ENCODE measurements at regions not wholly inside any gene's neighbourhood (a gene's known extent, or its start where the extent isn't known, plus 50 kb on each side); places are given as distances from the start of the nearest gene placed in this dataset.
"Not testable (repeated sequence)": the region's sequence is repeated elsewhere in the genome, so short reads cannot be mapped to it uniquely, and the experiment has no call there.

DNA sequence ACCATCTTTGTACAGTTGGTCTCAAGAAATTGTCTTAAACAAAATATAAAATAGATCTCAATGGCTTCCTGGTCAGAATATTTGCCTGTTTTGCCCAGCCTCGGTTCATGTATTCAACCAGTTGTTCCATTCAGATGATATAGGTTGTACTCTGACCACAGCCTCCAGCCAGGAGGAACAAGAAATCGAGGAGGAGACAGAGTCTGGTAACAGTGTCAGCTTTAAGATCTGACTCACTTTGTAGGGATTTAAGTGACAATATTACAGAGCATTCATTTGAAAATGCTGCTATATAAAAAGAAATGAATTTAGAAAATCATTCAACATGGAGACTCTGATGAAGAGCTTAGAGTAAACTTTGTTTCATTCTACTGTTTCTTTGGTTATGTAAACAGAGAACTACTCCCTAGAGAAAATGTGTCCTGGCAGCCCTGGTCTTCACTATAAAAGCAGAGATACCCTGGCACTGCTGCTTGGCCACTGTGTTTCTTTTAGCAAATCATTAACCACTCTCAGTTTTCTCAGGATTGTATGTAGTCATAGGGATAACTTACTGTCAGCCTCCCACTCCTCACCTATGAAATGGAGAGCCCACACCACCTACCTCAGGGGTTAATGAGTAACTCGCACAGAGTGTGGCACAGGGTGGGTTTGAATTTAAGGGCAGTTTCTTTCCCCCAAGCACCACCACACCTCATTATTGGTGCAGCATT is 53.5 kb downstream of the PAGE2 start:
- FAIRE-seq: peak; percentile 85
- peak; percentile 79 for DNase-seq (ENCODE audit: low spot score)

DNA sequence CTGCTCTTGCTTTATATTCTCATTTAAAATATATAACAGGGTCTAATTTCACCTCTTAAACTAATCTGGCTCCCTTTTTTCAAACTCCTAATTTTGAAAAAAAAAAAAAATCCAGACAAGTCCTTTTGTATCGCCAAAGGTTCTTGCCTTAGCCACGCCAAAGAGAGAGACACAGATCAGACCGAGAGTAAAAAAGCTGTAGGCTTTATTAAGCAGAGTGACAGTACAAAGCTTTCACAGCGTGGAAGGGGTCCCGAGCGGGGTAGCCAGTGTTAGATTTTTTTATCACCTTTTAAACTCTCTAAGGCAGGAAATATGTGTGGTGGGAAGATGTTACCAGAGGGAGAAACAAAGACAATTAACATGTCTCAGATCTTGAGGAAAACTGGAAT is 54.1 kb downstream of the PAGE2 start:
- FAIRE-seq (no peak), DNase-seq (ENCODE audit: low spot score) (no peak)

DNA sequence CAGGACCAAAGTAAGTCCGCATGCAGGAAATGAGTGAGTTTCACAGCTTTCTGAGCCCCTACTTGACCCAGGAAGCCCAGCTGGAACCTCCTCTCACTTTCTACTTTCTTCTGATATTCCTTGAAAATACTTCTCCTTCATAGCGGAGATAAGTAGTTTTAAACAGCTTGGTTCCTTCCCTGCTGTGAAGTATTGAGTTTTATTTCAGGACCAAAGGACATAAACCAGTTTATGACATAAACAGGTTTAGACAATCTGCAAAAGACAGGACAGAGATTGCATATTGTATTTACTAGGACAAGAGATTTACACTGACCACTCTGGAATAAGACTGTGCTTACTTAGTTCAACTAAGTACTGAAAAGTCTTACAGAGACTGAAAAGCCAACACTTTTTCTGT is 54.8 kb downstream of the PAGE2 start:
- DNase-seq (ENCODE audit: low spot score) (no peak), FAIRE-seq (no peak)

DNA sequence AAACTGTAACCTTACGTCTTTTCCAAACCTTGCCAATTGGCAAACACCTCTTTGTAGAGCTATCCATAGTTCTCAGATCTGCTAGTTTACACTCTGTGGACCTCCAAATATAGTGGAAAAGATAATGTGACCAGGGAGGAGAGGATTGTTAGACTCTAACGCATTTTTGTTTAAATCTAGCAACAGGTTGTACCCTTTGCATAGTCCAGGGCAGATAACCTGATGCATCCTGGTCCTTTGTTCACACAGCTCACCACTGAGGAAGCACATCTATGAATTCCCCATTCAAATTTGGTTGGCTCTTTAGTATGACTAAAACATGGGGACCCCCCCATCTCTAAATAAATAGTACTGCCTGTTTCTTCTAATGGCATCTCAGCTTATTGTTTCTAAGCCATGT is 55.9 kb downstream of the PAGE2 start:
- no peak for DNase-seq (ENCODE audit: low spot score)
- no peak for FAIRE-seq

DNA sequence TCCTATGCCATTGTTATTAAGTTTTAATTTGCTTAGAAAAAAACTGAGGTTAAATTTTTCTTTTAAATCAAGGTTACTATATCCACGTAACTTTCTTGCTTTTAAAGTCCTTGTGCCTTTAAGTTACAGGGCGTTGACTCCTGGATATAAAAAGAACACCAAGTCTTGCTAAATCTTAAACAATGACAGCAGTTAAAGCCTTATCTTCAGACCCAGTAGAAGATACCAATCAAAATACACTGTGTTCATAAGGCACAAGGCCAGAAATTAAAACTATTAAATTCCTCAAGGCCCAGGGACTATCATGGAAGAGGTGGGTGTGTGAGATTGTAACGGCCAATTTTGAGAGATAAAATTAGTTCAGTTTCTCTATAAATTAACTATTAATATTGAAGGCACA is 60.4 kb downstream of the PAGE2 start:
- FAIRE-seq: no peak
- no peak for DNase-seq (ENCODE audit: low spot score)

- no peak for FAIRE-seq
- DNase-seq (ENCODE audit: low spot score): no peak
Observed at GRCh38 chrX:55151199-55151598, 62.4 kb downstream of the PAGE2 start.

DNA sequence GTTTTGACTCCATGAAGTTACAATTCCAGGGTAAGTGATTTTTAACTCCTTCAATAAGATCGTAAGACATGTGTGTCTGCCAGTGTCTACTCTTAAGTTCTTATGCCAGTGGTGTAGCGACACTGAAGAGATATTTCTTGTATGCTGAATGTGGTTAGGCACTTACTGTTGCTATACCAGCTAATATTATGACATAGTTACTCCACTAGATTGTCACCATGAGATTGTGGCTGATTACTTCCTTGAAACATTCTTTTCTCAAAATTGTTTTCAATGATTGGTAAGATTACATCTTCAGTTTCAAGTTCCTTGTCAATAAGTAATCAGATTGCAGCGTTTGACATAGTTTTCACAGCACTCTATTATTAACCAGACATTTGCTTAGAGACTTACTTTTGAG is 60.6 kb upstream of the PAGE5 start:
- FAIRE-seq (no peak), DNase-seq (ENCODE audit: low spot score) (no peak)

DNA sequence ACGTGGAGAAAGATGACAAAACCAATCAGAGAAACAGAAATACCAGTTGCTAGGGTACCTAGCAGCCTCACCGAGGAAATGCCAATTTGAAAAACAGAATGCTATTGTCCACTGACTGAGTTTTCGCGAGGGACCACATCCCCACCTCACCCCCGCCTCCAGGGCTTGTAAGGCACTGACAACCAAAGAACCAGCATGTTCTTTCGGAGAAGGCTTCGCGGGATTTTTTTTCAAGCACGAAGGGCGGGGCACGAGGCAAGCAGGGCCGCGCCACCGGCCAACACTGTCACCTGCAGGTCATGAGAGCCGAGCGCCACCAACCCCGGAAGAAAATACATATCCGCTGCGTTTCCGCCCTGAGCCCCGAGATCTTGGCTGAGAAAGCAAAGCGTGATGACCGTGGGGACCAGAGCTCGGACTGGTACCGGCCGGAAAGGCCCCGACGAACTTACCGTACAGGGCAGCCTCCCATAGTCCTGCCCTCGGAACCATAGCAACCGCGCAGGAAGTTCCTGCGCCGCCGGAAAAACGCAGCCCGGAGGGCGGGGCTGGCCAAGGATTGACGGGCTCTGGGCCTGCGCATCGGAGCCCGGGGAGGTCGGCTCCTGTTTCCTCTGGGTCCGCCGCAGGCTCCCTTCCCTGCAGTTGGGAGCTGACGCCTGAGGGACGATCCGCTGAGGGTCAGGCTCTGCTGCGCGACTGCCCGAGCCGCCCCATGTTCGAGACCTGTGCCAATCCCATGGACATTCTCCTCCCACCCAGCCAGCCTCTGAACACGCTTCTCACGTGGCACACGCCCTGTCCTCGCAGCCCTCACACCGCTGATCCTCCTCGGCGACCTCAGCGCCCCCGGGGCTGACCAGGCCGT is 59.2 kb upstream of the PAGE5 start:
- DNase-seq (ENCODE audit: low spot score): peak; percentile 77
- peak; percentile 65 for FAIRE-seq

GRCh38 chrX:55161581-55161980 is 58.6 kb upstream of the PAGE5 start:
- FAIRE-seq (no peak), DNase-seq (ENCODE audit: low spot score) (no peak)

GRCh38 chrX:55163171-55163570 is 57.0 kb upstream of the PAGE5 start:
- no peak for FAIRE-seq
- DNase-seq (ENCODE audit: low spot score): no peak

- FAIRE-seq; DNase-seq (ENCODE audit: low spot score): not testable (repeated sequence)
Observed at GRCh38 chrX:55165026-55165425, 55.1 kb upstream of the PAGE5 start.

GRCh38 chrX:55167124-55167803 is 52.9 kb upstream of the PAGE5 start:
- FAIRE-seq (no peak), DNase-seq (ENCODE audit: low spot score) (no peak)

DNA sequence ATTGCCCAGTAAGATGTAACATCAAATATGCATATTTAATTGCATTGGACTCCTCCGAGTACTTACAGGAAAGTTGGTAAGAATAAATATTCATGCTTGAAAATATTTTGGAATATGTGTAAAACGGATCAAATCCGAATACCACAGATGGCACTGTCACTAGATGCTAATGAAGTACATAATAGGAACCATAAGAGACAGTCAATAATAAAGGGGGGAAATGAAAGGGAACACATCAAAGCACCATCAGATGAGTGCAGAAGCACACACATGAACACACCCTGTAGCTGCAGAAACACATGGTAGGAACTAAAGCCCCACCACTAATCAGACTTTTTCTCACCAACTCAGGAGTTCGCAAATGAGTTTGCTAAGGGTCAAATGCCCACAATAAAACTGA is 52.2 kb upstream of the PAGE5 start:
- DNase-seq (ENCODE audit: low spot score): no peak
- FAIRE-seq: no peak

- DNase-seq (ENCODE audit: low spot score) (no peak), FAIRE-seq (no peak)
Observed at GRCh38 chrX:55169782-55170181, 50.4 kb upstream of the PAGE5 start.
